Heart left ventricle (tissue), 16 donors: ENCODE measurements at regions not wholly inside any gene's neighbourhood (a gene's known extent, or its start where the extent isn't known, plus 50 kb on each side); places are given as distances from the start of the nearest gene placed in this dataset.

Source experiments
- ATAC-seq, 4 donors: fragments of 200-7000 bp; cut with Tn5 transposase; one replicate each; pipeline ENCODE4 v1.9.1; 2020 to 2022; ENCODE audit warnings: moderate library complexity in 4 of 4, mild to moderate bottlenecking in 3 of 4, moderate number of reproducible peaks in 1 of 4
- DNase-seq, 5 donors: peaks; one replicate each; pipeline ENCODE4 v3.0.0-alpha.2; 2020
- H3K27ac ChIP-seq, 12 donors: fragments of 200-600 bp; sonication (generic) in 4 of 12; one replicate each; pipeline versions ENCODE4 v1.5.0 to v1.8.0; 2016 to 2022; ENCODE audit warnings: mild to moderate bottlenecking in 2 of 12
- H3K27me3 ChIP-seq, 9 donors: fragments of 200-600 bp; sonication (generic) in 2 of 9; one replicate each; pipeline versions ENCODE4 v1.5.1 to v1.8.0; 2016 to 2022; ENCODE audit warnings: mild to moderate bottlenecking in 3 of 9
- H3K36me3 ChIP-seq, 9 donors: fragments of 200-600 bp; sonication (generic) in 2 of 9; one replicate each; pipeline versions ENCODE4 v1.5.0 to v1.8.0; 2018 to 2022; ENCODE audit warnings: mild to moderate bottlenecking in 2 of 9
- H3K4me1 ChIP-seq, 12 donors: fragments of 200-600 bp; sonication (generic) in 4 of 12; one replicate each; pipeline versions ENCODE4 v1.5.0 to v1.8.0; 2016 to 2022; ENCODE audit warnings: mild to moderate bottlenecking in 3 of 12
- H3K4me3 ChIP-seq, 12 donors: fragments of 200-600 bp; sonication (generic) in 4 of 12; one replicate each; pipeline versions ENCODE4 v1.5.0 to v1.8.0; 2017 to 2022; ENCODE audit warnings: mild to moderate bottlenecking in 9 of 12, moderate library complexity in 4 of 12
- H3K9me3 ChIP-seq, 12 donors: fragments of 200-600 bp; sonication (generic) in 4 of 12; one replicate each; pipeline versions ENCODE4 v1.5.0 to v1.8.0; 2016 to 2022; ENCODE audit warnings: mild to moderate bottlenecking in 1 of 12
- POLR2A ChIP-seq, 2 donors: fragments of 450-650 bp; IDR thresholded peaks; one replicate each; pipeline ENCODE4 v1.6.1; 2017; ENCODE audit warnings: antibody characterized with exemption in 2 of 2, mild to moderate bottlenecking in 2 of 2, moderate library complexity in 2 of 2
- WGBS, 4 donors: extraction: QIAGEN DNeasy Blood & Tissue Kit in 2 of 4; methylation state at CpG; one replicate each; pipeline versions ENCODE4 v1.1.5 to v1.1.7; 2013 to 2018; 5-methylcytosine and 5-hydroxymethylcytosine counted together
- intact Hi-C, 10 donors: fragments of 100-400 bp; cut with DNase I; formaldehyde crosslinking; loops; one replicate each; pipeline versions ENCODE4 v1.11.1 to v1.14.2; 2022
- TF ChIP-seq, protein P1 (sequence below), 12 donors: fragments of 200-600 bp; sonication (generic) in 4 of 12; IDR thresholded peaks; one replicate each; pipeline versions ENCODE4 v1.5.0 to v1.8.0; 2018 to 2022; ENCODE audit warnings: antibody characterized with exemption in 12 of 12, mild to moderate bottlenecking in 5 of 12
- donor health status: ischemic (EF 13 %, LVEDD 7.1; RV severe dilation, severe dysfunction).
- donor health status: healthy with polysubstance abuse.
- donor health status: DM: no; HTN: yes; CAD: no.
- donor health status: DM: no; HTN: no; CAD: no.
- donor health status: ischemic (EF 25% LVEDD 6.9; RV normal size, moderate dysfunction).
- donor health status: ischemic (EF 25% LVEDD 5.7; RV mildly dilated, moderate dysfunction).
- donor health status: healthy.
- donor health status: DM: yes; HTN: yes; CAD: no.
- donor health status: ischemic (EF 35%, LVEDD 5.7; RV mildly dilated, moderate dysfunction).
- donor health status: nonischemic (EF 11% LVEDD 7.7; RV severe dilation, severe dysfunction).
- donor health status: DM: yes; HTN: yes; CAD: no.
- donor health status: PGD.
- donor health status: ischemic (EF 29% LVEDD 5.4; RV normal size, mild dysfunction).
- donor health status: nonischemic (EF 23%, LVEDD 6.1; RV moderate dilation, normal function).

DNA sequence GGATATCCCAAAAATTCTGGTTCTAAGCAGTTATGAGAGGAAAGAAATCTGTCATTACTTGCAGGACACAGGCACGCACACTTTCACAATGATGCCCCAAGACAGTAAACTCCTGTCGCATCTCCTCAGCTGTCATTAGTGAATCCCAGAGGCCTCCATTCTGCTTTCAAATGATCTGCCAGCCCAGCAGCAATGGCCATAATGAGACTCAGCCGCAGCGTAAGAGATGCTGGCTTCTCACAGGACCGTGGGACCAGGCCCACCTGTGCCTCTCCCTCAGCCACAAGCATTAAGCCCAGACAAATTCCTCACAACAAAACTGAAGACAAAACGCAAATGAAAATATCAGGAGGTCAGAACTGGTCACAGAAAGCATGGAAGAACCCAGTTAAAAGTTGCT is 98.0 kb upstream of the VLDLR start:
- peaks cover 0 to 16% (median 0%) of the 10 kb centered on the region in 12 donors for H3K9me3 ChIP-seq
- DNase-seq: no peak
- H3K4me1 ChIP-seq: peaks cover 0 to 4% (median 0%) of the 10 kb centered on the region in 12 donors
- peaks cover 0 to 13% (median 0%) of the 10 kb centered on the region in 9 donors for H3K36me3 ChIP-seq
- intact Hi-C loops: no loop called here
- no peaks in the 10 kb centered on the region for H3K27me3 ChIP-seq
- no peak overlapping the region for H3K4me3 ChIP-seq
- no peak for ATAC-seq
- WGBS, 4 donors: 95 to 97% (median 96%) methylated on average over 6 of the region's 6 CpGs
- TF ChIP-seq POLR2A (IDR thresholded peaks at IDR 0.05): no peak
- TF ChIP-seq, protein P1, sequence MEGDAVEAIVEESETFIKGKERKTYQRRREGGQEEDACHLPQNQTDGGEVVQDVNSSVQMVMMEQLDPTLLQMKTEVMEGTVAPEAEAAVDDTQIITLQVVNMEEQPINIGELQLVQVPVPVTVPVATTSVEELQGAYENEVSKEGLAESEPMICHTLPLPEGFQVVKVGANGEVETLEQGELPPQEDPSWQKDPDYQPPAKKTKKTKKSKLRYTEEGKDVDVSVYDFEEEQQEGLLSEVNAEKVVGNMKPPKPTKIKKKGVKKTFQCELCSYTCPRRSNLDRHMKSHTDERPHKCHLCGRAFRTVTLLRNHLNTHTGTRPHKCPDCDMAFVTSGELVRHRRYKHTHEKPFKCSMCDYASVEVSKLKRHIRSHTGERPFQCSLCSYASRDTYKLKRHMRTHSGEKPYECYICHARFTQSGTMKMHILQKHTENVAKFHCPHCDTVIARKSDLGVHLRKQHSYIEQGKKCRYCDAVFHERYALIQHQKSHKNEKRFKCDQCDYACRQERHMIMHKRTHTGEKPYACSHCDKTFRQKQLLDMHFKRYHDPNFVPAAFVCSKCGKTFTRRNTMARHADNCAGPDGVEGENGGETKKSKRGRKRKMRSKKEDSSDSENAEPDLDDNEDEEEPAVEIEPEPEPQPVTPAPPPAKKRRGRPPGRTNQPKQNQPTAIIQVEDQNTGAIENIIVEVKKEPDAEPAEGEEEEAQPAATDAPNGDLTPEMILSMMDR (IDR thresholded peaks at IDR 0.05): no peak
- H3K27ac ChIP-seq: no peak overlapping the region

DNA sequence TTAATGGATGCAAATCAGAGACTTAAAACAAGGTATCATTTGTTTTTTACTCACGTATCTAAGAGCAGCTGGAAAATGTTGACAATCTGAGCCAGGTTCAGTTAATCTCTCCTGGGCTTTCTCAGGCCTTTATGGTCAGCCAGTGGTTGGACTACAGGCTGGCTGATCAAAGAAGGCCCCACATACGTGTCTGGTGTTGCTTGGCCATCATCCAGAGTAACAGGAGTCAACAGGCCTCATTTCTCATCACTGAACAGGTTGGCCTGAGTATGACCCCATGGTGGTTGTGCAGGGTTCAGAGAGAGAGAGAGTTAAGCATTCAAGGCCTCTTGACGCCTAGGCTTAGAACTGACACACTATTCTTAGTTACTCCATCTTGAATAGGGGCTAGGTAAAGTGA is 97.0 kb upstream of the VLDLR start:
- Histone ChIP-seq H3K4me3 (no peak overlapping the region), H3K9me3 (peaks cover 0 to 6% (median 0%) of the 10 kb centered on the region in 12 donors), H3K4me1 (peaks cover 0 to 4% (median 0%) of the 10 kb centered on the region in 12 donors), H3K27ac (no peak overlapping the region), H3K27me3 (no peaks in the 10 kb centered on the region), H3K36me3 (peaks cover 0 to 13% (median 0%) of the 10 kb centered on the region in 9 donors)
- WGBS, 4 donors: 65 to 79% (median 74%) methylated on average over 3 of the region's 3 CpGs
- TF ChIP-seq POLR2A (IDR thresholded peaks at IDR 0.05): no peak
- TF ChIP-seq, protein P1 (IDR thresholded peaks at IDR 0.05): no peak
- DNase-seq (no peak), ATAC-seq (no peak)
- intact Hi-C loops: no loop called here

DNA sequence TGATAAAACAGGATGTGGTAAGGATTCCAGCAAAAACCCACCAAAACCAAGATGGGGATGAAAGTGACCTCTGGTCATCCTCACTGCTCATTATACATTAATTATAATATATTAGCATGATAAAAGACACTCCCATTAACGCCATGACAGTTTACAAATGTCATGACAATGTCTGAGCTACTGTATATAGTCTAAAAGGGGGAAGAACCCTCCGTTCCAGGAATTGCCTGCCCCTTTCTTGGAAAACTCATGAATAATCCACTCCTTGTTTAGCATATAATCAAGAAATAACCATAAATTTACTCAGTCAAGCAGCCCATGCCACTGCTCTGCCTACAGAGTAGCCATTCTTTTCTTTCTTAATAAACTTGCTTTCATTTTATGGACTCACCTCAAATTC is 96.4 kb upstream of the VLDLR start:
- TF ChIP-seq, protein P1 (IDR thresholded peaks at IDR 0.05): no peak
- TF ChIP-seq POLR2A (IDR thresholded peaks at IDR 0.05): no peak
- DNase-seq: no peak

DNA sequence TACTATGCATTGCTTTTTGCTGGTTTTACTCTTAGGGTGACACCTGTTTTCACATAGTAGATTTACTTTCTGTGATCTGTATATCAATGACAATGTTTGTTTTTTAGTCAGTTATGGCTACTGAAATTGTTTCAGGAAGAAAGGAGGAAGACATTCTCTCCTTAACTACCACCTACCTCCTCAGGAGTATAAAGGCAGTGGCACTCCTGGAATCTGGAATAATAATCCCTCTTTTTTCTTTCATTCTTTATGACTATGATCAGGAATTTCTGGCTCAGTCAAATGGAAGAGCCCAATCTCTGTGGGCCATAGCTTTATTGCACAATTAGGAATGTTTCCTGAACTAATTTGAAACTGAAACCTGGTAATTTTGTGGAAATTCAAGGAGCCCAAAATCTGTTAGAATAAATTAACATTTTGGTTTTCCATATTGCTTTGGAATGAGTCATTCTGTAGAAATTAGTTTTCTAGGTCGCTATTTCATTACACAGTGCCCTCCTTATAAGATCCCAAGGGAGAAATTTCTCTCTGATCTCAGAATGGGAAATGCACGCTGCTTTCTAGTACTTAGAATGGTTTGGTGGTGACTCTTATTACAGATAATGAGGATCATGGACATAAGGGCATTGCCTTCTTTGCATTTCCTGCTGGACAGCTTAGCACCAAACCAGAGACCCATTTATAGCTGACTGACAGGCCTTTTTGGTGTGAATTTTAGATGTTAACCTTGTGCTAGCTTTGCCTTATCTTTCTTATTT is 95.3 kb upstream of the VLDLR start:
- no peak for TF ChIP-seq POLR2A (IDR thresholded peaks at IDR 0.05)
- TF ChIP-seq, protein P1 (IDR thresholded peaks at IDR 0.05): no peak
- no peak overlapping the region for H3K4me3 ChIP-seq
- peaks cover 0 to 3% (median 0%) of the 10 kb centered on the region in 9 donors for H3K36me3 ChIP-seq
- ATAC-seq (no peak), DNase-seq (no peak)
- no peaks in the 10 kb centered on the region for H3K27me3 ChIP-seq
- peaks cover 0 to 3% (median 0%) of the 10 kb centered on the region in 12 donors for H3K9me3 ChIP-seq
- H3K4me1 ChIP-seq: peaks cover 0 to 4% (median 0%) of the 10 kb centered on the region in 12 donors
- intact Hi-C loops: no loop called here
- WGBS, 4 donors: 61 to 81% (median 67%) methylated on average over 2 of the region's 2 CpGs
- no peak overlapping the region for H3K27ac ChIP-seq

More for the DNA sequence above, 96.4 kb upstream of the VLDLR start:
- ATAC-seq: no peak
- WGBS, 4 donors: 89 to 99% (median 95%) methylated on average over 2 of the region's 2 CpGs
- peaks cover 0 to 13% (median 0%) of the 10 kb centered on the region in 9 donors for H3K36me3 ChIP-seq
- H3K9me3 ChIP-seq: peaks cover 0 to 3% (median 0%) of the 10 kb centered on the region in 12 donors
- H3K27me3 ChIP-seq: no peaks in the 10 kb centered on the region
- intact Hi-C loops: no loop called here
- no peak overlapping the region for H3K4me3 ChIP-seq
- H3K27ac ChIP-seq: no peak overlapping the region
- peaks cover 0 to 4% (median 0%) of the 10 kb centered on the region in 12 donors for H3K4me1 ChIP-seq
